ENCODE measurements at regions not wholly inside any gene's neighbourhood (a gene's known extent, or its start where the extent isn't known, plus 50 kb on each side); places are given as distances from the start of the nearest gene placed in this dataset.

GRCh38 chr2:7766978-7767565 is 849.9 kb downstream of the RNF144A start:
- Histone ChIP-seq H3K9ac (ENCODE audit: extremely low read depth, insufficient read length, low read length) (no peak overlapping the region), H4K5ac (ENCODE audit: insufficient read length, low read depth, low read length) (no peak overlapping the region)
- H3K9me3 Mint-ChIP-seq, result peaks cover 23 to 34% of the 10 kb centered on the region in 2 experiments

More at GRCh38 chr2:7766978-7767565, 849.9 kb downstream of the RNF144A start:
- H4K91ac ChIP-seq (ENCODE audit: insufficient read length, low read depth, low read length), result no peak overlapping the region
- 0 out of 2 replicates have a peak, but pooled peaks cover 2% of the 10 kb centered on the region for H3K4me1 ChIP-seq (ENCODE audit: insufficient read depth, low read length)
- no peaks in the 10 kb centered on the region for H3K23me2 ChIP-seq (ENCODE audit: insufficient read length, low read depth, low read length, poor library complexity, severe bottlenecking)
- no peak overlapping the region for H2AFZ ChIP-seq (ENCODE audit: low read length)
- no peak overlapping the region for H3K27ac ChIP-seq (ENCODE audit: insufficient read length, low read depth, low read length)
- Mint-ChIP-seq H3K27ac (no peak overlapping the region), H3K27me3 (ENCODE audit: low read depth) (peaks cover 2% of the 10 kb centered on the region), H3K4me3 (no peak overlapping the region), H3K4me1 (peaks cover 0 to 6% of the 10 kb centered on the region in 2 experiments; a peak in 2 of 4 replicates), H3K36me3 (ENCODE audit: insufficient read depth in 1 of 3, low read depth in 3 of 3) (peaks cover 23 to 24% (median 23%) of the 10 kb centered on the region in 3 experiments)
- no peaks in the 10 kb centered on the region for H3K79me2 ChIP-seq (ENCODE audit: insufficient read depth, low read length)
- H2AK5ac ChIP-seq (ENCODE audit: insufficient read length, low read length), result no peak overlapping the region
- H3T11ph ChIP-seq (ENCODE audit: low read length), result no peak overlapping the region
- H2BK5ac ChIP-seq (ENCODE audit: insufficient read length, low read length), result no peak overlapping the region
- H4K20me1 ChIP-seq (ENCODE audit: control insufficient read depth, insufficient read depth, insufficient read length), result no peaks in the 10 kb centered on the region
- WGBS (ENCODE audit: extremely low coverage, insufficient read length, low lambda C conversion rate), result no CpG with 5 or more reads among the region's 26 CpGs
- H3K56ac ChIP-seq (ENCODE audit: insufficient read length, low read depth, low read length), result no peak overlapping the region
- H3K23ac ChIP-seq (ENCODE audit: insufficient read length, low read depth, low read length), result no peak overlapping the region
- TF ChIP-seq, protein P1, sequence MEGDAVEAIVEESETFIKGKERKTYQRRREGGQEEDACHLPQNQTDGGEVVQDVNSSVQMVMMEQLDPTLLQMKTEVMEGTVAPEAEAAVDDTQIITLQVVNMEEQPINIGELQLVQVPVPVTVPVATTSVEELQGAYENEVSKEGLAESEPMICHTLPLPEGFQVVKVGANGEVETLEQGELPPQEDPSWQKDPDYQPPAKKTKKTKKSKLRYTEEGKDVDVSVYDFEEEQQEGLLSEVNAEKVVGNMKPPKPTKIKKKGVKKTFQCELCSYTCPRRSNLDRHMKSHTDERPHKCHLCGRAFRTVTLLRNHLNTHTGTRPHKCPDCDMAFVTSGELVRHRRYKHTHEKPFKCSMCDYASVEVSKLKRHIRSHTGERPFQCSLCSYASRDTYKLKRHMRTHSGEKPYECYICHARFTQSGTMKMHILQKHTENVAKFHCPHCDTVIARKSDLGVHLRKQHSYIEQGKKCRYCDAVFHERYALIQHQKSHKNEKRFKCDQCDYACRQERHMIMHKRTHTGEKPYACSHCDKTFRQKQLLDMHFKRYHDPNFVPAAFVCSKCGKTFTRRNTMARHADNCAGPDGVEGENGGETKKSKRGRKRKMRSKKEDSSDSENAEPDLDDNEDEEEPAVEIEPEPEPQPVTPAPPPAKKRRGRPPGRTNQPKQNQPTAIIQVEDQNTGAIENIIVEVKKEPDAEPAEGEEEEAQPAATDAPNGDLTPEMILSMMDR (conservative IDR thresholded peaks at IDR 0.05), result no peak
- H2BK15ac ChIP-seq (ENCODE audit: low read depth, low read length), result no peak overlapping the region
- no peak overlapping the region for H2BK120ac ChIP-seq (ENCODE audit: low read depth, low read length, poor library complexity, severe bottlenecking)
- H3K27me3 ChIP-seq (ENCODE audit: insufficient read depth, low read length), result no peaks in the 10 kb centered on the region
- no peak overlapping the region for H3K18ac ChIP-seq (ENCODE audit: insufficient read length, low read depth, low read length)
- H3K14ac ChIP-seq (ENCODE audit: insufficient read depth, low read length), result no peak overlapping the region
- no peak overlapping the region for H3K4ac ChIP-seq (ENCODE audit: low read depth, low read length)
- H3K79me1 ChIP-seq (ENCODE audit: insufficient read depth, low read depth, low read length, poor library complexity, severe bottlenecking), result no peaks in the 10 kb centered on the region
- no peak overlapping the region for H4K8ac ChIP-seq (replicated peaks; ENCODE audit: insufficient read length, low read depth, low read length)
- no peak overlapping the region for H3K4me2 ChIP-seq (ENCODE audit: insufficient read depth, insufficient read length, low read length)
- H3K9me3 ChIP-seq (ENCODE audit: control insufficient read depth, low read depth, low read length), result peaks cover 21% of the 10 kb centered on the region
- DNase-seq, result no peak
- no peak overlapping the region for H2BK20ac ChIP-seq (ENCODE audit: low read depth, low read length, poor library complexity, severe bottlenecking)
- H2BK12ac ChIP-seq (ENCODE audit: insufficient read length, low read depth, low read length), result no peak overlapping the region

Data from H9 (cell line).